IMR-90 (cell line): ENCODE measurements at regions not wholly inside any gene's neighbourhood (a gene's known extent, or its start where the extent isn't known, plus 50 kb on each side); places are given as distances from the start of the nearest gene placed in this dataset.

ENCODE experiments used
- ATAC-seq: fragments of 200-7000 bp; cut with Tn5 transposase; 2 replicates; pipeline ENCODE4 v1.9.1; 2020; ENCODE audit warnings: low read depth, mild to moderate bottlenecking, moderate library complexity
- BruUV-seq: library from RNA; stranded (reverse); fragments of 400-500 nt; replicated peaks from 2 replicates; lab custom pipeline; 2021; lab: Mats Ljungman, UMichigan
- CTCF ChIA-PET: fragments of 300-600 bp; formaldehyde crosslinking; extraction: SDS; loops from one replicate; lab custom pipeline; 2021; ENCODE audit warnings: antibody characterized with exemption; lab: Yijun Ruan, JAX
- POLR2A ChIA-PET: fragments of 300-600 bp; sonication (Branson Sonifier 250); formaldehyde crosslinking; loops from one replicate; lab custom pipeline; 2022; ENCODE audit warnings: antibody characterized with exemption; ENCODE audit not compliant: unreplicated experiment; lab: Charles Lee
- DNase-seq: peaks from one replicate; pipeline ENCODE4 v3.0.0; 2013
- H2AFZ ChIP-seq: replicated peaks from 2 replicates; pipeline ENCODE3; 2013; ENCODE audit warnings: low read length, mild to moderate bottlenecking; ENCODE audit not compliant: poor library complexity
- H2AK5ac ChIP-seq: 2 replicates; pipeline ENCODE4 v1.6.1; 2013; ENCODE audit warnings: low read depth, low read length, inconsistent platforms
- H2AK9ac ChIP-seq: replicated peaks from 2 replicates; pipeline ENCODE3; 2013; ENCODE audit warnings: mild to moderate bottlenecking, low read depth, low read length, moderate library complexity; ENCODE audit not compliant: poor library complexity
- H2BK120ac ChIP-seq: 2 replicates; pipeline ENCODE4 v1.6.1; 2013; ENCODE audit warnings: low read depth, low read length, inconsistent platforms
- H2BK15ac ChIP-seq: 3 replicates; pipeline ENCODE4 v1.6.1; 2013; ENCODE audit warnings: low read depth, low read length, inconsistent platforms
- H2BK20ac ChIP-seq: 2 replicates; pipeline ENCODE4 v1.6.1; 2013; ENCODE audit warnings: low read depth, mild to moderate bottlenecking, inconsistent platforms, low read length, moderate library complexity
- H2BK5ac ChIP-seq: 2 replicates; pipeline ENCODE4 v1.6.1; 2013; ENCODE audit warnings: mild to moderate bottlenecking, low read depth, low read length, inconsistent platforms; ENCODE audit not compliant: poor library complexity, severe bottlenecking
- H3K14ac ChIP-seq: replicated peaks from 2 replicates; pipeline ENCODE4 v1.6.1; 2013; ENCODE audit warnings: low read depth, low read length, inconsistent platforms
- H3K18ac ChIP-seq: 2 replicates; pipeline ENCODE4 v1.6.1; 2013; ENCODE audit warnings: low read depth, low read length, control low read depth
- H3K23ac ChIP-seq: 2 replicates; pipeline ENCODE4 v1.6.1; 2013; ENCODE audit warnings: low read depth, low read length, inconsistent platforms
- H3K27ac ChIP-seq: 2 replicates; pipeline ENCODE4 v1.5.1; 2013; ENCODE audit warnings: mild to moderate bottlenecking, control low read depth, low read length; ENCODE audit not compliant: insufficient read depth
- H3K27me3 ChIP-seq: 2 replicates; pipeline ENCODE4 v1.6.1; 2013; ENCODE audit warnings: low read length; ENCODE audit not compliant: control insufficient read depth, insufficient read depth
- H3K36me3 ChIP-seq: 2 replicates; pipeline ENCODE4 v1.6.1; 2013; ENCODE audit warnings: low read length, mixed read lengths; ENCODE audit not compliant: control insufficient read depth, insufficient read depth
- H3K4ac ChIP-seq: 2 replicates; pipeline ENCODE4 v1.6.1; 2013; ENCODE audit warnings: low read depth, low read length, inconsistent platforms
- H3K4me1 ChIP-seq: 2 replicates; pipeline ENCODE4 v1.6.1; 2013; ENCODE audit warnings: low read length, mixed read lengths; ENCODE audit not compliant: control insufficient read depth, insufficient read depth
- H3K4me2 ChIP-seq: 2 replicates; pipeline ENCODE4 v1.6.1; 2013; ENCODE audit warnings: low read depth, mild to moderate bottlenecking, control low read depth, low read length, moderate library complexity
- H3K4me3 ChIP-seq: 2 replicates; pipeline ENCODE4 v1.5.1; 2013; ENCODE audit warnings: low read depth, mild to moderate bottlenecking, control low read depth, low read length, moderate library complexity; ENCODE audit not compliant: insufficient read depth
- H3K56ac ChIP-seq: 2 replicates; pipeline ENCODE4 v1.6.1; 2013; ENCODE audit warnings: low read length, inconsistent platforms; ENCODE audit not compliant: insufficient read depth; ENCODE audit errors: extremely low read depth
- H3K79me1 ChIP-seq, 2 experiments: 2 replicates each; pipeline ENCODE4 v1.6.1; 2013; ENCODE audit warnings: low read length in 2 of 2, inconsistent platforms in 1 of 2, low read depth in 1 of 2
- H3K9ac ChIP-seq: 2 replicates; pipeline ENCODE4 v1.6.1; 2013; ENCODE audit warnings: low read depth, low read length, control low read depth
- H3K9me1 ChIP-seq: 2 replicates; pipeline ENCODE4 v1.6.1; 2013; ENCODE audit warnings: low read length, inconsistent platforms; ENCODE audit not compliant: insufficient read depth
- H3K9me3 ChIP-seq: 2 replicates; pipeline ENCODE4 v1.6.1; 2013; ENCODE audit warnings: low read length; ENCODE audit not compliant: control insufficient read depth, insufficient read depth
- H4K20me1 ChIP-seq: 2 replicates; pipeline ENCODE4 v1.6.1; 2013; ENCODE audit warnings: low read length, inconsistent platforms; ENCODE audit not compliant: insufficient read depth
- H4K5ac ChIP-seq: 2 replicates; pipeline ENCODE4 v1.6.1; 2013; ENCODE audit warnings: mild to moderate bottlenecking, low read depth, low read length, control low read depth
- H4K8ac ChIP-seq, 2 experiments: 2 replicates each; pipeline ENCODE4 v1.6.1; 2013; ENCODE audit warnings: low read depth in 2 of 2, low read length in 2 of 2, control low read depth in 1 of 2, inconsistent platforms in 1 of 2
- H4K91ac ChIP-seq: 2 replicates; pipeline ENCODE4 v1.6.1; 2013; ENCODE audit warnings: low read depth, low read length, inconsistent platforms; ENCODE audit not compliant: insufficient read depth
- BHLHE40 ChIP-seq: fragments of 150-350 bp; IDR thresholded peaks from 2 replicates; pipeline ENCODE4 v1.6.1; 2016; ENCODE audit warnings: mild to moderate bottlenecking, low read depth, low read length
- CEBPB ChIP-seq: IDR thresholded peaks from 2 replicates; pipeline ENCODE4 v1.6.1; 2012; ENCODE audit warnings: low read depth, low read length, improper control_type of control experiment
- CHD1 ChIP-seq: IDR thresholded peaks from 2 replicates; pipeline ENCODE4 v1.6.1; 2012; ENCODE audit warnings: low read depth, low read length, improper control_type of control experiment
- CTCF ChIP-seq: conservative IDR thresholded peaks from 2 replicates; pipeline ENCODE4 v1.5.1; 2012; ENCODE audit warnings: mild to moderate bottlenecking, low read depth, low read length, improper control_type of control experiment
- FOS ChIP-seq: fragments of 150-350 bp; IDR thresholded peaks from 2 replicates; pipeline ENCODE4 v1.6.1; 2016; ENCODE audit warnings: low read depth, low read length
- MAFK ChIP-seq: IDR thresholded peaks from 2 replicates; pipeline ENCODE4 v1.6.1; 2012; ENCODE audit warnings: low read depth, low read length, improper control_type of control experiment
- MAZ ChIP-seq: IDR thresholded peaks from 2 replicates; pipeline ENCODE4 v1.6.1; 2012; ENCODE audit warnings: low read depth, mild to moderate bottlenecking, low read length, improper control_type of control experiment, moderate library complexity, borderline replicate concordance
- MXI1 ChIP-seq: IDR thresholded peaks from 2 replicates; pipeline ENCODE4 v1.6.1; 2012; ENCODE audit warnings: low read depth, mild to moderate bottlenecking, low read length, moderate library complexity, borderline replicate concordance
- NFE2L2 ChIP-seq: fragments of 150-350 bp; IDR thresholded peaks from 2 replicates; pipeline ENCODE4 v1.6.1; 2016; ENCODE audit warnings: low read depth, mild to moderate bottlenecking, low read length
- POLR2A ChIP-seq: IDR thresholded peaks from 2 replicates; pipeline ENCODE4 v1.6.1; 2012; ENCODE audit warnings: mild to moderate bottlenecking, low read depth, low read length
- RAD21 ChIP-seq: IDR thresholded peaks from 2 replicates; pipeline ENCODE4 v1.6.1; 2012; ENCODE audit warnings: low read length, improper control_type of control experiment
- RFX5 ChIP-seq: IDR thresholded peaks from 2 replicates; pipeline ENCODE4 v1.8.0; 2012; ENCODE audit warnings: low read depth, mild to moderate bottlenecking, low read length, moderate library complexity
- SMC3 ChIP-seq: fragments of 150-350 bp; IDR thresholded peaks from 2 replicates; pipeline ENCODE4 v1.6.1; 2016; ENCODE audit warnings: low read depth, mild to moderate bottlenecking, antibody characterized with exemption, low read length, moderate library complexity
- WGBS, 2 experiments: methylation state at CpG; one replicate each; pipeline versions ENCODE4 v1.1.5 to v1.1.7; 2013; ENCODE audit warnings: missing lambda C conversion rate in 2 of 2; ENCODE audit not compliant: insufficient read length in 1 of 2; ENCODE audit errors: extremely low coverage in 2 of 2; 5-methylcytosine and 5-hydroxymethylcytosine counted together
- dilution Hi-C: fragments of 300-500 bp; cut with HindIII; formaldehyde crosslinking; loops from one replicate; pipeline ENCODE4 v1.14.3; 2018; ENCODE audit warnings: low sequenced_read_pairs; ENCODE audit not compliant: unreplicated experiment
- in situ Hi-C: fragments of 300-500 bp; cut with MboI; formaldehyde crosslinking; loops from 3 replicates; pipeline ENCODE4 v1.14.3; 2019; ENCODE audit warnings: low sequenced_read_pairs, inconsistent platforms, mixed read lengths
- intact Hi-C: fragments of 100-400 bp; cut with micrococcal nuclease; formaldehyde crosslinking; loops from 2 replicates; pipeline ENCODE4 v1.10.0; 2022

- POLR2A ChIA-PET: no interaction called here
- CTCF ChIA-PET: interaction anchor here (1.2 to 1.4 kb wide), 2 partner anchors 9 to 12 kb away, joined by 4 to 5 read pairs; no protein-coding TSS in a partner anchor
Observed at GRCh38 chr13:39132286-39133230, 94.3 kb downstream of the NHLRC3 start.

More at GRCh38 chr13:39132286-39133230, 94.3 kb downstream of the NHLRC3 start:
- Histone ChIP-seq H4K91ac (no peak overlapping the region), H3K79me1 (no peaks in the 10 kb centered on the region), H3K18ac (no peak overlapping the region), H3K27ac (no peak overlapping the region), H3K4me3 (no peak overlapping the region), H2BK5ac (no peak overlapping the region), H3K36me3 (no peaks in the 10 kb centered on the region), H3K9ac (no peak overlapping the region), H2AK5ac (no peak overlapping the region), H4K8ac (no peak overlapping the region), H3K9me1 (no peaks in the 10 kb centered on the region), H3K4ac (no peak overlapping the region), H3K56ac (no peak overlapping the region), H3K4me2 (no peak overlapping the region), H2AK9ac (no peak overlapping the region), H3K23ac (no peak overlapping the region), H3K9me3 (no peaks in the 10 kb centered on the region), H2BK120ac (no peak overlapping the region), H4K5ac (no peak overlapping the region), H4K20me1 (no peaks in the 10 kb centered on the region), H3K14ac (no peak overlapping the region), H2BK15ac (no peak overlapping the region), H2AFZ (no peak overlapping the region), H3K4me1 (no peaks in the 10 kb centered on the region), H3K27me3 (no peaks in the 10 kb centered on the region), H2BK20ac (no peak overlapping the region)
- no CpG with 5 or more reads among the region's 4 CpGs for WGBS, 2 experiments
- in situ Hi-C loops: no loop called here
- no TSS peak for BruUV-seq
- no peak for ATAC-seq
- DNase-seq: no peak
- intact Hi-C loops: no loop called here
- TF ChIP-seq RFX5 (no peak), SMC3 (no peak), POLR2A (no peak), MAZ (no peak), CHD1 (no peak), BHLHE40 (no peak), FOS (no peak), MAFK (no peak), CEBPB (no peak), NFE2L2 (no peak), MXI1 (no peak), RAD21 (no peak), CTCF (no peak)
- dilution Hi-C loops: no loop called here
